Body of pancreas (tissue), 4 donors: ENCODE measurements at regions not wholly inside any gene's neighbourhood (a gene's known extent, or its start where the extent isn't known, plus 50 kb on each side); places are given as distances from the start of the nearest gene placed in this dataset.
"Not testable (repeated sequence)": the region's sequence is repeated elsewhere in the genome, so short reads cannot be mapped to it uniquely, and the experiment has no call there.

Experiments
- CTCF ChIP-seq, 7 experiments: fragments of 450-650 bp in 4 of 7; fragments of 200-600 bp in 3 of 7; sonication (generic) in 3 of 7; IDR thresholded peaks; one replicate each; pipeline ENCODE4 v1.5.1; 2016 to 2019; ENCODE audit warnings: antibody characterized with exemption in 7 of 7
- POLR2A ChIP-seq, 3 donors: fragments of 450-650 bp; IDR thresholded peaks; one replicate each; pipeline ENCODE4 v1.6.1; 2016; ENCODE audit warnings: antibody characterized with exemption in 3 of 3, mild to moderate bottlenecking in 2 of 3

- not testable (repeated sequence) for TF ChIP-seq CTCF, POLR2A (IDR thresholded peaks at IDR 0.05)
These were observed 149.3 kb upstream of the CCZ1B start for GRCh38 chr7:6975346-6975745.
